NCI-H345 treated with DMSO at 0.1 percent for 48 hours (cell line): ENCODE measurements at regions not wholly inside any gene's neighbourhood (a gene's known extent, or its start where the extent isn't known, plus 50 kb on each side); places are given as distances from the start of the nearest gene placed in this dataset.
"Not testable (repeated sequence)": the region's sequence is repeated elsewhere in the genome, so short reads cannot be mapped to it uniquely, and the experiment has no call there.

Experiments used
- DNase-seq: peaks from one replicate; lab custom pipeline; 2025; ENCODE audit not compliant: unreplicated experiment; lab: John Stamatoyannopoulos, UW

GRCh38 chr3:181549266-181549665, 162.5 kb upstream of the SOX2 start:
- DNase-seq, result no peak

- DNase-seq, result no peak
Measured at GRCh38 chr3:181541414-181541813, 170.3 kb upstream of the SOX2 start.

- DNase-seq, result no peak
Measured at GRCh38 chr3:181534781-181535221, 176.9 kb upstream of the SOX2 start.

GRCh38 chr3:181533811-181534210, 177.9 kb upstream of the SOX2 start:
- no peak for DNase-seq

GRCh38 chr3:181530584-181530983, 181.1 kb upstream of the SOX2 start:
- no peak for DNase-seq

- no peak for DNase-seq
Measured at GRCh38 chr3:181521831-181522230, 189.9 kb upstream of the SOX2 start.

- no peak for DNase-seq
Measured at GRCh38 chr3:181518222-181518621, 193.5 kb upstream of the SOX2 start.

- no peak for DNase-seq
Measured at GRCh38 chr3:181512787-181513186, 198.9 kb upstream of the SOX2 start.

- no peak for DNase-seq
Measured at GRCh38 chr3:181510500-181510899, 201.2 kb upstream of the SOX2 start.

- DNase-seq, result no peak
Measured at GRCh38 chr3:181497358-181497757, 214.4 kb upstream of the SOX2 start.

- DNase-seq, result no peak
Measured at GRCh38 chr3:181493423-181493822, 218.3 kb upstream of the SOX2 start.

- DNase-seq, result no peak
Measured at GRCh38 chr3:181488536-181488935, 223.2 kb upstream of the SOX2 start.

GRCh38 chr3:181487236-181487978, 224.3 kb upstream of the SOX2 start:
- peak; percentile 94 for DNase-seq

GRCh38 chr3:181486141-181486885, 225.4 kb upstream of the SOX2 start:
- DNase-seq, result no peak

GRCh38 chr3:181484026-181484425, 227.7 kb upstream of the SOX2 start:
- no peak for DNase-seq

GRCh38 chr3:181475146-181475545, 236.6 kb upstream of the SOX2 start:
- DNase-seq, result not testable (repeated sequence)

- DNase-seq, result no peak
Measured at GRCh38 chr3:181470349-181470748, 241.4 kb upstream of the SOX2 start.

GRCh38 chr3:181464033-181464694, 247.6 kb upstream of the SOX2 start:
- DNase-seq, result no peak

GRCh38 chr3:181461381-181461780, 250.3 kb upstream of the SOX2 start:
- no peak for DNase-seq

- DNase-seq, result no peak
Measured at GRCh38 chr3:181459516-181459915, 252.2 kb upstream of the SOX2 start.

GRCh38 chr3:181458857-181459256, 252.9 kb upstream of the SOX2 start:
- no peak for DNase-seq

GRCh38 chr3:181457756-181458155, 254.0 kb upstream of the SOX2 start:
- no peak for DNase-seq
